Nephron (organoid): ENCODE measurements at regions not wholly inside any gene's neighbourhood (a gene's known extent, or its start where the extent isn't known, plus 50 kb on each side); places are given as distances from the start of the nearest gene placed in this dataset.

Experiments used
- H3K27ac Mint-ChIP-seq, 3 experiments: 2 replicates each; pipeline ENCODE4 v1.8.0; 2020; ENCODE audit warnings: mixed read lengths in 3 of 3, mild to moderate bottlenecking in 2 of 3, moderate library complexity in 1 of 3
- H3K27me3 Mint-ChIP-seq: 2 replicates; pipeline ENCODE4 v1.8.0; 2021; ENCODE audit warnings: low read depth, mild to moderate bottlenecking, moderate library complexity, mixed read lengths
- H3K36me3 Mint-ChIP-seq: 2 replicates; pipeline ENCODE4 v1.8.0; 2020; ENCODE audit warnings: low read depth, mixed read lengths
- H3K4me1 Mint-ChIP-seq: 2 replicates; pipeline ENCODE4 v1.8.0; 2020; ENCODE audit warnings: mixed read lengths
- H3K4me3 Mint-ChIP-seq, 3 experiments: 2 replicates each; pipeline ENCODE4 v1.8.0; 2020; ENCODE audit warnings: mild to moderate bottlenecking in 3 of 3, mixed read lengths in 3 of 3, moderate library complexity in 2 of 3
- H3K9me3 Mint-ChIP-seq: 2 replicates; pipeline ENCODE4 v1.8.0; 2020; ENCODE audit warnings: mixed read lengths
- CTCF ChIP-seq, 3 experiments: fragments of 200-600 bp; sonication (generic); IDR thresholded peaks; one replicate each; pipeline ENCODE4 v1.5.0; 2021; ENCODE audit warnings: antibody characterized with exemption in 3 of 3; ENCODE audit not compliant: unreplicated experiment in 3 of 3

GRCh38 chr11:95358511-95359340 is 127.7 kb upstream of the SESN3 start:
- H3K4me3 Mint-ChIP-seq = peak overlapping the region in 1 of 3 experiments; percentile 10
- no peaks in the 10 kb centered on the region for H3K9me3 Mint-ChIP-seq
- no peaks in the 10 kb centered on the region for H3K36me3 Mint-ChIP-seq
- no peak for TF ChIP-seq CTCF (IDR thresholded peaks at IDR 0.05; ENCODE audit: unreplicated experiment in 3 of 3)
- H3K27me3 Mint-ChIP-seq = no peaks in the 10 kb centered on the region
- H3K27ac Mint-ChIP-seq = peak overlapping the region; percentile 40 to 76 (median 58)
- peaks cover 44% of the 10 kb centered on the region for H3K4me1 Mint-ChIP-seq

- Mint-ChIP-seq H3K27me3 (no peaks in the 10 kb centered on the region), H3K36me3 (no peaks in the 10 kb centered on the region), H3K4me1 (peaks cover 25% of the 10 kb centered on the region), H3K27ac (no peak overlapping the region), H3K9me3 (peaks cover 3% of the 10 kb centered on the region), H3K4me3 (no peak overlapping the region)
- TF ChIP-seq CTCF (IDR thresholded peaks at IDR 0.05; ENCODE audit: unreplicated experiment in 3 of 3) = no peak
Measured at GRCh38 chr11:95354304-95354703, 123.3 kb upstream of the SESN3 start.

- H3K4me3 Mint-ChIP-seq = no peak overlapping the region
- peak overlapping the region in 1 of 3 experiments; percentile 40 for H3K27ac Mint-ChIP-seq
- no peak for TF ChIP-seq CTCF (IDR thresholded peaks at IDR 0.05; ENCODE audit: unreplicated experiment in 3 of 3)
- H3K4me1 Mint-ChIP-seq = peaks cover 19% of the 10 kb centered on the region
- peaks cover 9% of the 10 kb centered on the region for H3K9me3 Mint-ChIP-seq
- H3K36me3 Mint-ChIP-seq = no peaks in the 10 kb centered on the region
- H3K27me3 Mint-ChIP-seq = no peaks in the 10 kb centered on the region
Measured at GRCh38 chr11:95353706-95354105, 122.7 kb upstream of the SESN3 start.

- Mint-ChIP-seq H3K9me3 (peaks cover 14% of the 10 kb centered on the region), H3K27me3 (no peaks in the 10 kb centered on the region), H3K36me3 (no peaks in the 10 kb centered on the region), H3K4me1 (peaks cover 10% of the 10 kb centered on the region), H3K4me3 (no peak overlapping the region), H3K27ac (no peak overlapping the region)
- no peak for TF ChIP-seq CTCF (IDR thresholded peaks at IDR 0.05; ENCODE audit: unreplicated experiment in 3 of 3)
Measured at GRCh38 chr11:95352733-95353346, 121.8 kb upstream of the SESN3 start.

GRCh38 chr11:95349345-95349942 is 118.4 kb upstream of the SESN3 start:
- H3K36me3 Mint-ChIP-seq = no peaks in the 10 kb centered on the region
- H3K27me3 Mint-ChIP-seq = no peaks in the 10 kb centered on the region
- H3K27ac Mint-ChIP-seq = no peak overlapping the region
- peaks cover 14% of the 10 kb centered on the region for H3K9me3 Mint-ChIP-seq
- H3K4me1 Mint-ChIP-seq = peaks cover 7% of the 10 kb centered on the region
- no peak for TF ChIP-seq CTCF (IDR thresholded peaks at IDR 0.05; ENCODE audit: unreplicated experiment in 3 of 3)
- H3K4me3 Mint-ChIP-seq = no peak overlapping the region
